HCT116 (cell line): ENCODE measurements at regions not wholly inside any gene's neighbourhood (a gene's known extent, or its start where the extent isn't known, plus 50 kb on each side); places are given as distances from the start of the nearest gene placed in this dataset.
"Not testable (repeated sequence)": the region's sequence is repeated elsewhere in the genome, so short reads cannot be mapped to it uniquely, and the experiment has no call there.

Experiments
- ATAC-seq: fragments of 200-7000 bp; cut with Tn5 transposase; 2 replicates; pipeline ENCODE4 v1.9.1; 2020; ENCODE audit warnings: mild to moderate bottlenecking, moderate library complexity
- BruUV-seq: library from RNA; stranded (reverse); fragments of 400-500 nt; replicated peaks from 2 replicates; lab custom pipeline; 2021; lab: Mats Ljungman, UMichigan
- CTCF ChIA-PET: fragments of 300-600 bp; sonication (Branson Sonifier 250); formaldehyde crosslinking; loops from one replicate; lab custom pipeline; 2021; ENCODE audit warnings: antibody characterized with exemption; lab: Charles Lee
- POLR2A ChIA-PET: fragments of 300-600, 350-600 bp; sonication (Branson Sonifier 250); formaldehyde crosslinking; loops from one replicate; lab custom pipeline; 2021; ENCODE audit warnings: antibody characterized with exemption; lab: Charles Lee
- RAD21 ChIA-PET, 2 experiments: fragments of 300-600 bp; sonication (Branson Sonifier 250); formaldehyde crosslinking; loops; one replicate each; lab custom pipeline; 2023; ENCODE audit warnings: low total read pairs in 2 of 2; ENCODE audit not compliant: uncharacterized antibody in 2 of 2, unreplicated experiment in 2 of 2, low non-redundant PET in 1 of 2; lab: Charles Lee
- DNase-seq: peaks from one replicate; pipeline ENCODE4 v3.0.0-alpha.2; 2010; ENCODE audit warnings: low read depth, low spot score
- H2AFZ ChIP-seq: fragments of 200-600 bp; shearing (Covaris generic), sonication (generic); 2 replicates; pipeline ENCODE4 v1.6.1; 2017; ENCODE audit warnings: low read depth, mixed run types, mixed read lengths, antibody characterized with exemption, low read length; ENCODE audit not compliant: poor library complexity, severe bottlenecking
- H3K27ac ChIP-seq: 2 replicates; pipeline ENCODE4 v1.5.1; 2012; ENCODE audit warnings: low read depth, low read length
- H3K27me3 ChIP-seq: fragments of 200-600 bp; sonication (generic); 2 replicates; pipeline ENCODE4 v1.6.1; 2016; ENCODE audit warnings: mixed run types, low read length, mixed read lengths; ENCODE audit not compliant: insufficient read depth
- H3K36me3 ChIP-seq, 2 experiments: fragments of 200-500 bp in 1 of 2; fragments of 200-600 bp in 1 of 2; sonication (Bioruptor generic) in 1 of 2; sonication (generic) in 1 of 2; 2 replicates each; pipeline versions ENCODE4 v1.5.1 to v1.6.1; 2014 to 2016; ENCODE audit warnings: low read length in 2 of 2, inconsistent platforms in 1 of 2, mixed read lengths in 1 of 2, mixed run types in 1 of 2; ENCODE audit not compliant: insufficient read depth in 2 of 2, control insufficient read depth in 1 of 2
- H3K4me1 ChIP-seq, 2 experiments: fragments of 200-600 bp in 1 of 2; sonication (generic) in 1 of 2; 2 replicates each; pipeline versions ENCODE4 v1.5.1 to v1.6.1; 2012 to 2017; ENCODE audit warnings: low read length in 2 of 2, inconsistent platforms in 1 of 2, mild to moderate bottlenecking in 1 of 2, mixed read lengths in 1 of 2, mixed run types in 1 of 2, moderate library complexity in 1 of 2; ENCODE audit not compliant: insufficient read depth in 2 of 2, control insufficient read depth in 1 of 2
- H3K4me2 ChIP-seq: fragments of 200-600 bp; sonication (generic); 2 replicates; pipeline ENCODE4 v1.6.1; 2017; ENCODE audit warnings: mixed run types, low read length, mixed read lengths
- H3K4me3 ChIP-seq, 2 experiments: fragments of 200-600 bp in 1 of 2; sonication (generic) in 1 of 2; replicated peaks in 1 of 2; 2 replicates each; pipeline ENCODE4 v1.5.1; 2011 to 2016; ENCODE audit warnings: low read length in 2 of 2, control low read depth in 1 of 2, low read depth in 1 of 2, mild to moderate bottlenecking in 1 of 2, mixed read lengths in 1 of 2, mixed run types in 1 of 2
- H3K79me2 ChIP-seq: fragments of 200-600 bp; sonication (generic); 2 replicates; pipeline ENCODE4 v1.6.1; 2017; ENCODE audit warnings: mild to moderate bottlenecking, mixed run types, low read length, moderate library complexity, mixed read lengths; ENCODE audit not compliant: insufficient read depth
- H3K9ac ChIP-seq: fragments of 200-600 bp; sonication (generic); 2 replicates; pipeline ENCODE4 v1.6.1; 2016; ENCODE audit warnings: low read length, mixed read lengths
- H3K9me2 ChIP-seq: fragments of 200-600 bp; sonication (generic), shearing (Covaris generic); 2 replicates; pipeline ENCODE4 v1.6.1; 2017; ENCODE audit warnings: mixed run types, mild to moderate bottlenecking, moderate library complexity; ENCODE audit not compliant: insufficient read depth
- H3K9me3 ChIP-seq, 2 experiments: fragments of 200-500 bp in 1 of 2; fragments of 200-600 bp in 1 of 2; sonication (Bioruptor generic) in 1 of 2; sonication (generic) in 1 of 2; 2 replicates each; pipeline ENCODE4 v1.6.1; 2014 to 2017; ENCODE audit warnings: low read length in 2 of 2, mixed read lengths in 2 of 2, inconsistent platforms in 1 of 2, low read depth in 1 of 2, mild to moderate bottlenecking in 1 of 2, mixed run types in 1 of 2, moderate library complexity in 1 of 2; ENCODE audit not compliant: control insufficient read depth in 1 of 2, insufficient read depth in 1 of 2
- H4K20me1 ChIP-seq: fragments of 200-600 bp; sonication (generic), shearing (Covaris generic); 2 replicates; pipeline ENCODE4 v1.6.1; 2017; ENCODE audit warnings: mixed run types, mild to moderate bottlenecking, moderate library complexity; ENCODE audit not compliant: insufficient read depth
- ELF1 ChIP-seq: IDR thresholded peaks from 2 replicates; pipeline ENCODE4 v1.6.1; 2012; ENCODE audit warnings: low read depth, borderline replicate concordance
- intact Hi-C: fragments of 100-400 bp; cut with micrococcal nuclease; formaldehyde crosslinking; loops from 2 replicates; pipeline ENCODE4 v1.10.0; 2022

- H4K20me1 ChIP-seq, H3K9me3 ChIP-seq, intact Hi-C loops, H2AFZ ChIP-seq, H3K9me2 ChIP-seq, H3K36me3 ChIP-seq, ATAC-seq, H3K4me1 ChIP-seq, RAD21 ChIA-PET, H3K4me3 ChIP-seq, H3K27me3 ChIP-seq, BruUV-seq, H3K9ac ChIP-seq, H3K27ac ChIP-seq, POLR2A ChIA-PET, CTCF ChIA-PET, DNase-seq, H3K79me2 ChIP-seq, H3K4me2 ChIP-seq: not testable (repeated sequence)
These were observed 240.9 kb upstream of the SFSWAP start for GRCh38 chr12:131469945-131470344.

DNA sequence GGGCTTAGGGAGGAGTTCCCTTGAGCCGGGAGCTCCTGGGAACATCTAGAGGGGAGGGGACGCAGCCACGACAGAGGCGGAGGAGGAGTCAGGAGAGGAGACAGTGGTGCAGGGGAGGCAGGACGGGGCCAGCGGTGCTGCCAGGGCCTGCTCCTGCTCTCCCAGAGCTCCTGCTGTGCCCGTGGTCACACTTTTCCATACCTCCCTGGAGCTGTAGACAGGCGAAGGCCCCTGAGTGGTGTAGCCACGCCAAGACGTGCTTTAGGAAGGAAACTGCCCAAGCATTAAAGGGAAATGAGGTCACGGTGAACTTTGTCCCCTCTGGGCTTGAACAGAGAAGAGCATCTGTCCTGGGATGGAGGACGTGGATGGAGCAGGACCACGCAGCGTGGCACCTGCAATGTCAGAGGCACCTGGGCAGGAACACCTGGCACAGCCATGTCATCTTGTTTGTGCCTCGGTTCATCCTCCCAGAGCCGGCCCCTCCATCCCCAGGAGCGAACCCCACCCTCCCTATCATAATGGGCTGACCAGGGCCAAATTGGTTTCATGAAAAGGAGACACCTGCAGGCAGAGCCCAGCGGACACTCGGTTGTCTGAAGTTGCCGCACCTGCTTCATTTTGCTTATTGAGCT lies 239.5 kb upstream of the SFSWAP start:
- TF ChIP-seq ELF1: no peak
- H4K20me1 ChIP-seq: no peaks in the 10 kb centered on the region
- H3K4me2 ChIP-seq: no peak overlapping the region
- BruUV-seq: no TSS peak
- CTCF ChIA-PET: no interaction called here
- H3K4me3 ChIP-seq: no peak overlapping the region
- H3K36me3 ChIP-seq: no peaks in the 10 kb centered on the region
- H3K4me1 ChIP-seq: peaks cover 0 to 7% of the 10 kb centered on the region in 2 experiments; a peak in 1 of 4 replicates
- H3K9me2 ChIP-seq: no peaks in the 10 kb centered on the region
- intact Hi-C loops: no loop called here
- POLR2A ChIA-PET: no interaction called here
- H3K79me2 ChIP-seq: no peaks in the 10 kb centered on the region
- DNase-seq (no peak), ATAC-seq (no peak)
- no peaks in the 10 kb centered on the region for H3K27me3 ChIP-seq
- H3K27ac ChIP-seq: no peak overlapping the region
- RAD21 ChIA-PET: no interaction called here
- no peaks in the 10 kb centered on the region for H3K9me3 ChIP-seq
- H2AFZ ChIP-seq: no peak overlapping the region
- no peak overlapping the region for H3K9ac ChIP-seq
